ENCODE measurements at regions not wholly inside any gene's neighbourhood (a gene's known extent, or its start where the extent isn't known, plus 50 kb on each side); places are given as distances from the start of the nearest gene placed in this dataset.
"Not testable (repeated sequence)": the region's sequence is repeated elsewhere in the genome, so short reads cannot be mapped to it uniquely, and the experiment has no call there.

DNA sequence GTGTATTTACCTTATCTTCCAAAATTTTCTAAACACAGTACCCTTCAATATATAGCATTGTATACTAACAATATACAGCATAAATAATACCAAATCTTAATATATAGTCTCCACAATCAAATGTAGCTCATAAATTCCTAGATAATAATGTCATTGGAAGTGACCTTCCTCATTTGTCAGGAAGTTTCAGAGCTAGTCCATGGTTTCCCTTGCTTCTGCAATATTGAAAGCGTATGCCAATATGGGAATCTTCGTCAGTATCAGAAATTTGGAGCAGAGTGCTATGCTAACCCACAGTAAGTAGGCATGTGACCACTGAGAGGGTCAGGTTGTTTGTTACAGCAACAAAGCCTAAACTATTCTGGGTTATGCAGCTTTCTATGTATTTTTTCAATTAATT, 774.9 kb upstream of the CDH10 start:
- peaks cover 12% of the 10 kb centered on the region for H3K9me3 Mint-ChIP-seq
- H3K36me3 Mint-ChIP-seq (ENCODE audit: insufficient read depth), result no peaks in the 10 kb centered on the region
- no peaks in the 10 kb centered on the region for H3K27me3 Mint-ChIP-seq (ENCODE audit: low read depth)
- no peaks in the 10 kb centered on the region for H3K4me1 Mint-ChIP-seq (ENCODE audit: low read depth)
- no peak overlapping the region for H3K4me3 Mint-ChIP-seq
- no peak for DNase-seq
- no peak for ATAC-seq

DNA sequence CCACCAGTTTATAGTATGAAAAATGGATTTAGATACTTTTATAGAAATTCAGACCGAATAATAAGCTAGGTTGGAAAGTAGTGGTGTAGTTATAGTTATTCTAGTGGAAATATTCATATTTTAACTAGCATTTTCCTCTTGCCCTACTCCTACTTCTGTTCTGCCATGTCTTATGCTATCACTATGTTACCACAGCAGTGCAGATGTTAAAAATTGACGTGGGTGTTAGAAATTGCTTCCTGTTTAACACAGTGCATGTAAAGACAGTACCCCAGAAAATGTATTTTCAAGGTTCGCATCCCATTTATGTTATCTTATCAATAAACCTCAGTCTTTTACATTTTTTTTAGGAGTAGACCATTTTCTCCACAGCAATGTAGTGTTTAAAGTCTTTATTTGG, 774.2 kb upstream of the CDH10 start:
- DNase-seq, result no peak
- Mint-ChIP-seq H3K9me3 (peaks cover 9% of the 10 kb centered on the region), H3K36me3 (ENCODE audit: insufficient read depth) (no peaks in the 10 kb centered on the region), H3K27me3 (ENCODE audit: low read depth) (no peaks in the 10 kb centered on the region), H3K4me3 (no peak overlapping the region), H3K4me1 (ENCODE audit: low read depth) (no peaks in the 10 kb centered on the region)
- no peak for ATAC-seq

GRCh38 chr5:25418319-25418859, 773.6 kb upstream of the CDH10 start:
- no peaks in the 10 kb centered on the region for H3K36me3 Mint-ChIP-seq (ENCODE audit: insufficient read depth)
- no peaks in the 10 kb centered on the region for H3K4me1 Mint-ChIP-seq (ENCODE audit: low read depth)

GRCh38 chr5:25416960-25417359, 772.2 kb upstream of the CDH10 start:
- no peaks in the 10 kb centered on the region for H3K27me3 Mint-ChIP-seq (ENCODE audit: low read depth)

More at GRCh38 chr5:25418319-25418859, 773.6 kb upstream of the CDH10 start:
- Mint-ChIP-seq H3K27me3 (ENCODE audit: low read depth) (no peaks in the 10 kb centered on the region), H3K4me3 (no peak overlapping the region), H3K9me3 (peaks cover 9% of the 10 kb centered on the region)
- no peak for DNase-seq
- no peak for ATAC-seq

GRCh38 chr5:25415970-25416369, 771.2 kb upstream of the CDH10 start:
- DNase-seq (no peak), ATAC-seq (no peak)
- H3K27me3 Mint-ChIP-seq (ENCODE audit: low read depth), result no peaks in the 10 kb centered on the region
- H3K9me3 Mint-ChIP-seq, result peaks cover 15% of the 10 kb centered on the region
- H3K4me3 Mint-ChIP-seq, result no peak overlapping the region
- no peaks in the 10 kb centered on the region for H3K36me3 Mint-ChIP-seq (ENCODE audit: insufficient read depth)
- no peaks in the 10 kb centered on the region for H3K4me1 Mint-ChIP-seq (ENCODE audit: low read depth)

More at GRCh38 chr5:25416960-25417359, 772.2 kb upstream of the CDH10 start:
- Mint-ChIP-seq H3K4me3 (no peak overlapping the region), H3K4me1 (ENCODE audit: low read depth) (no peaks in the 10 kb centered on the region), H3K9me3 (peaks cover 9% of the 10 kb centered on the region), H3K36me3 (ENCODE audit: insufficient read depth) (no peaks in the 10 kb centered on the region)
- ATAC-seq (no peak), DNase-seq (no peak)

DNA sequence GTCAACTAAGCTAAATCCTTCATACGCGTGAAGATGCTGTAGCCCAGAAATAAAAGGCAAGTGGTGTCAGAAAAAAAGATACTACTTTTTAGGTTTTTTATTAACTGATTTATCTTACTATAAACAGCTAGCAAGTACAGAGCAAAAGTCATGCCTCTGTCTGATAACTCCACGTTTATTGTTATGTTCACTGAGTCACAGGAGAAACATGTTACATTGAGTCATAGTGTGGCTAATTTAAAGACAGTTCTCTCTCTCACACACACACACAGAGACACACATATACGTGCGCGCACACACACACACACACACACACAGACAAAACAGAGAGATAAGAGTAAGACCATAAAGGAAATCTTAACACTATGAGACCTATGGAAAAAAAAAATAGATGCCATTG, 770.0 kb upstream of the CDH10 start:
- DNase-seq, result no peak
- Mint-ChIP-seq H3K9me3 (peaks cover 15% of the 10 kb centered on the region), H3K4me1 (ENCODE audit: low read depth) (no peaks in the 10 kb centered on the region), H3K36me3 (ENCODE audit: insufficient read depth) (no peaks in the 10 kb centered on the region), H3K4me3 (no peak overlapping the region), H3K27me3 (ENCODE audit: low read depth) (no peaks in the 10 kb centered on the region)
- ATAC-seq, result no peak

DNA sequence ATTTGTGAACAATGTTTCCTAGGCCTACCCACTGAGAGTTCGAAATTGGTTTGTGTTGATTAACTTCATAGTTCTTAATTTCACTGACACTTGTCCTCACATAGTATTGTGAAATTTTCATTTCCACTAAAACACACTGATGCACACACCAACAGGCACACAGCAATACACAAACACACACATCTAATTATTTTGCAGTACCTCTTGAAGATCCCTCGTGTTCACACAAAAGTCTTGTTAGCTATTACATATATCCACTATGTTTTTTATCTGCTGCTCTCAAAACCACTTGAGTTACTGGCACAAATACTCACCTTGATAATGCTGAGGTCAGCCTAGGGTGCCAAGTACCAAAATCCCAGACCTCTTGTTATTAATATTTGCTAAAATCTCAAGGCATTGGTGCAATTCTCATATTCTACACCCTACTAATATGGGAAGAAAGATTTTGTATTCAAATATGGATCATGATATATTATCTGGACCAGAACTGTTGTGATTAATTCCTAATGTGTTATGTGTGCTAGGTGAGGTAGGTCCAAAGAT, 767.4 kb upstream of the CDH10 start:
- Mint-ChIP-seq H3K27me3 (ENCODE audit: low read depth) (no peaks in the 10 kb centered on the region), H3K4me3 (no peak overlapping the region)

DNA sequence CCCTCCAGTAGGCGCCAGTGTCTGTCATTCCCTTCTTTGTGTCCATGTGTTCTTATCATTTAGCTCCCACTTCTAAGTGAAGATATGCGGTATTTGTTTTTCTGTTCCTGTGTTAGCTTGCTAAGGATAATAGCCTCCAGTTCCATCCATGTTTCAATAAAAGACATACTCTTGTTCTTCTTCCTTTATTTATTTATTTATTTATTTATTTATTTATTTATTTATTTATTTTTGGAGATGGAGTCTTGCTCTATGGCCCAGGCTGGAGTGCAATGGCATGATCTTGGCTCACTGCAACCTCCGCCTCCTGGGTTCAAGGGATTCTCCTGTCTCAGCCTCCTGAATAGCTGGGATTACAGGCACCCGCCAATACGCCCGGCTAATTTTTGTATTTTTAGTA, 762.6 kb upstream of the CDH10 start:
- H3K4me3 Mint-ChIP-seq; DNase-seq; H3K36me3 Mint-ChIP-seq (ENCODE audit: insufficient read depth); H3K4me1 Mint-ChIP-seq (ENCODE audit: low read depth); H3K27me3 Mint-ChIP-seq (ENCODE audit: low read depth); ATAC-seq: not testable (repeated sequence)
- peaks cover 28% of the 10 kb centered on the region for H3K9me3 Mint-ChIP-seq

More for the DNA sequence above, 767.4 kb upstream of the CDH10 start:
- H3K36me3 Mint-ChIP-seq (ENCODE audit: insufficient read depth), result no peaks in the 10 kb centered on the region
- H3K4me1 Mint-ChIP-seq (ENCODE audit: low read depth), result no peaks in the 10 kb centered on the region
- peaks cover 20% of the 10 kb centered on the region for H3K9me3 Mint-ChIP-seq
- ATAC-seq, result no peak
- DNase-seq, result no peak

GRCh38 chr5:25405850-25406249, 761.1 kb upstream of the CDH10 start:
- H3K4me3 Mint-ChIP-seq, result no peak overlapping the region
- DNase-seq (no peak), ATAC-seq (no peak)
- peaks cover 21% of the 10 kb centered on the region for H3K9me3 Mint-ChIP-seq
- no peaks in the 10 kb centered on the region for H3K36me3 Mint-ChIP-seq (ENCODE audit: insufficient read depth)
- H3K27me3 Mint-ChIP-seq (ENCODE audit: low read depth), result no peaks in the 10 kb centered on the region
- no peaks in the 10 kb centered on the region for H3K4me1 Mint-ChIP-seq (ENCODE audit: low read depth)

DNA sequence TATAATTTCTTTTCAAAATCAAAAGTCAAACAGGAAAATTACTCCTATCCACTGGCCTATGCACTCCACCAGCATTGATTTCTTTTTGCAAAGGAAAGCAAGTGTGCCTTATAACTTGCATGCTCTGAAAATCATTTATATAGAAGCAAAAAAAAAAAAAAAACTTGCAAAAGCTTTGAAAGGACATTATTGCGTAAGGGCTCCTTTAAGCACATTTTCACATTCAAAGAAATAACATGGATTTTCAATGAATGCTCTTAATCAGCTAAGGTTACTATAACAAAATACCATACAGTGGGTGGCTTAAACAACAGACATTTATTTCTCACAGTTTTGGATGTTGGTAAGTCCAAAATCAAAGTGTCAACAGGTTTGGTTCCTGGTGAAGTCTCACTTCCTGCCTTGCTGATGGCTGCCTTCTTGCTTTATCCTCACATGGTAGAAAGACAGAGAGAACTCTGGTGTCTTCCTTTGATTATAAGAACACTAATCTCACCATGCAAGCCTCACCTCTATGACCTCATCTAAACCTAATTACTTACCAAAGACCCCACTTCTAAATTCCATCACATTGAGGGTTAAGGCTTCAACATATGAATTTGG, 755.2 kb upstream of the CDH10 start:
- Mint-ChIP-seq H3K9me3 (peaks cover 18% of the 10 kb centered on the region), H3K36me3 (ENCODE audit: insufficient read depth) (no peaks in the 10 kb centered on the region), H3K4me1 (ENCODE audit: low read depth) (no peaks in the 10 kb centered on the region), H3K4me3 (no peak overlapping the region), H3K27me3 (ENCODE audit: low read depth) (no peaks in the 10 kb centered on the region)
- DNase-seq, result no peak
- ATAC-seq, result no peak

DNA sequence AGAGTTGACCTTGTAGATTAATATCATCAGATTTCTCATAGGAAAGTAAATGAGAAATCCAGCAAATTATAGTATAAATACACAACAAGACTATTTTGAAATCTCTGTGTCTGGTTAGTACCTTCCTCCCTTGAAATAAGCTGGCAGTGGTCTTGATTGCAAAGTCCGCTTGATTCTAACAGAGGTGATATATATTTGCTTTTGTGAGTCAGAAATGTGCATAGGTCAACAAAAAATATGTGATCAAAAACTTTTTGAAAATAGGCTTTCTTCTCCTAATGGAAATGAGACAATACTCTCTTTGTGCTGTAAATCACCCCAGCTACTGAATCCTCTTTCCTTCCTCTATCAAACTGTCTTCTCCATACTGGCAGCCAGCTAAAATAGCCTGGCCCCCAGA, 749.2 kb upstream of the CDH10 start:
- Mint-ChIP-seq H3K36me3 (ENCODE audit: insufficient read depth) (no peaks in the 10 kb centered on the region), H3K4me3 (no peak overlapping the region), H3K9me3 (peaks cover 25% of the 10 kb centered on the region), H3K4me1 (ENCODE audit: low read depth) (no peaks in the 10 kb centered on the region), H3K27me3 (ENCODE audit: low read depth) (no peaks in the 10 kb centered on the region)
- DNase-seq, result no peak
- ATAC-seq, result no peak

GRCh38 chr5:25393256-25393655, 748.5 kb upstream of the CDH10 start:
- DNase-seq (no peak), ATAC-seq (no peak)
- H3K36me3 Mint-ChIP-seq (ENCODE audit: insufficient read depth), result no peaks in the 10 kb centered on the region
- H3K4me1 Mint-ChIP-seq (ENCODE audit: low read depth), result no peaks in the 10 kb centered on the region
- no peak overlapping the region for H3K4me3 Mint-ChIP-seq
- no peaks in the 10 kb centered on the region for H3K27me3 Mint-ChIP-seq (ENCODE audit: low read depth)
- peaks cover 25% of the 10 kb centered on the region for H3K9me3 Mint-ChIP-seq

DNA sequence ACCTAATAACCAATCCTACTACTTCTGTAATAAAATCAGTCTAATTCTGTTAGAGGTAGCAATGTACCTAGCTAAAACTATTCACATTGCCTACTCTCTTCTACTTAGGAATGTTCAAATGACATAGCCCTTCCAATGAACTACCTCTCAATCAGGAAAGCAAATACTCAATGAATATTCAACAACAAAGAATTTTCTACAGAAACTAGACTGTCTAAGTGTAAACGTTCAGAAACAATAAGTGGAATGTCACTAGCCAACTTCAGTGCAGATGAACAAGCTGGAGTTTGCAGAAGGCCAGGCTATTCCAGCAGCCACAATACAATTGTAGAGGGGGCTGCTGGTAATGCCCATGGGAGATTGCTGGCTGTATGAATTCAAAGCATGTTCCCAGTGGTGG, 743.2 kb upstream of the CDH10 start:
- ATAC-seq (no peak), DNase-seq (no peak)
- H3K36me3 Mint-ChIP-seq (ENCODE audit: insufficient read depth), result no peaks in the 10 kb centered on the region
- no peak overlapping the region for H3K4me3 Mint-ChIP-seq
- H3K27me3 Mint-ChIP-seq (ENCODE audit: low read depth), result no peaks in the 10 kb centered on the region
- peaks cover 26% of the 10 kb centered on the region for H3K9me3 Mint-ChIP-seq
- H3K4me1 Mint-ChIP-seq (ENCODE audit: low read depth), result no peaks in the 10 kb centered on the region

GRCh38 chr5:25362799-25363198, 718.0 kb upstream of the CDH10 start:
- DNase-seq, result no peak
- H3K27me3 Mint-ChIP-seq (ENCODE audit: low read depth), result no peaks in the 10 kb centered on the region
- H3K4me1 Mint-ChIP-seq (ENCODE audit: low read depth), result no peaks in the 10 kb centered on the region
- peaks cover 31% of the 10 kb centered on the region for H3K9me3 Mint-ChIP-seq
- ATAC-seq, result no peak
- no peak overlapping the region for H3K4me3 Mint-ChIP-seq
- no peaks in the 10 kb centered on the region for H3K36me3 Mint-ChIP-seq (ENCODE audit: insufficient read depth)

DNA sequence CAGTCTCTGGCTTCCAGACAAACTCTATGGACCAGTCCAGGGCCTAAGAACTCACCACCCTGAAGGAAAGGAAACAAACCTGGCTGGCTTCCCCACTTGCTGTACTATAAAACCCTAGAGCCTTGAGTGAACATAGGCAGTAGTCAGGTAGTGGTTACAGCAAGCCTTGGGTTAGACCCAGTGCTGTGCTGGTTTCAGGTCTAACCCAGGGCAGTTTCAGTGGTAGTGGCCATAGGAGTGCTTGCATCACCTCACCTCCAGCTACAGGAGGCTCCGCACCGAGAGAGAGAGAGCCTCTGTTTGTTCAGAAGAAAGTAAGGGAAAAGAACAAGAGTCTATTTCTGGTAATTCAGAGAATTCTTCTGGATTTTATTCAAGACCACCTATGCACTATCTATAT, 714.1 kb upstream of the CDH10 start:
- Mint-ChIP-seq H3K27me3 (ENCODE audit: low read depth) (no peaks in the 10 kb centered on the region), H3K4me3 (no peak overlapping the region), H3K9me3 (peaks cover 11% of the 10 kb centered on the region), H3K4me1 (ENCODE audit: low read depth) (no peaks in the 10 kb centered on the region), H3K36me3 (ENCODE audit: insufficient read depth) (no peaks in the 10 kb centered on the region)
- ATAC-seq (no peak), DNase-seq (no peak)
